Peyer's patch (tissue), 4 donors: ENCODE measurements at regions not wholly inside any gene's neighbourhood (a gene's known extent, or its start where the extent isn't known, plus 50 kb on each side); places are given as distances from the start of the nearest gene placed in this dataset.

ENCODE experiments used
- CTCF ChIP-seq, 6 experiments: fragments of 450-650 bp in 4 of 6; fragments of 200-600 bp in 2 of 6; sonication (generic) in 1 of 6; IDR thresholded peaks; one replicate each; pipeline ENCODE4 v1.5.1; 2017 to 2019; ENCODE audit warnings: antibody characterized with exemption in 6 of 6, mild to moderate bottlenecking in 3 of 6, moderate library complexity in 1 of 6
- POLR2A ChIP-seq, 2 donors: fragments of 450-650 bp; IDR thresholded peaks; one replicate each; pipeline ENCODE4 v1.5.1; 2017; ENCODE audit warnings: antibody characterized with exemption in 2 of 2, mild to moderate bottlenecking in 2 of 2, moderate library complexity in 2 of 2

- TF ChIP-seq CTCF (IDR thresholded peaks at IDR 0.05), result no peak
- TF ChIP-seq POLR2A (IDR thresholded peaks at IDR 0.05), result no peak
Observed at GRCh38 chr2:19250906-19251305, 107.5 kb downstream of the OSR1 start.
